ENCODE measurements at regions not wholly inside any gene's neighbourhood (a gene's known extent, or its start where the extent isn't known, plus 50 kb on each side); places are given as distances from the start of the nearest gene placed in this dataset.

- Mint-ChIP-seq H3K4me3 (no peak overlapping the region), H3K36me3 (ENCODE audit: low read depth) (no peaks in the 10 kb centered on the region), H3K9me3 (no peaks in the 10 kb centered on the region), H3K4me1 (ENCODE audit: low read depth) (no peaks in the 10 kb centered on the region), H3K27me3 (peaks cover 4% of the 10 kb centered on the region), H3K27ac (no peak overlapping the region)
- Histone ChIP-seq H3K9me3 (ENCODE audit: control insufficient read depth in 1 of 2, insufficient read depth in 1 of 2, low read length in 2 of 2) (no peaks in the 10 kb centered on the region), H3K36me3 (ENCODE audit: insufficient read depth, low read length) (no peaks in the 10 kb centered on the region), H3K4me1 (ENCODE audit: insufficient read depth, low read length) (no peaks in the 10 kb centered on the region), H3K27me3 (ENCODE audit: control insufficient read depth in 1 of 2, insufficient read depth in 2 of 2, low read length in 2 of 2) (no peaks in the 10 kb centered on the region), H3K4me3 (ENCODE audit: low read length) (no peak overlapping the region), H3K27ac (ENCODE audit: low read depth in 1 of 2, low read length in 2 of 2) (no peak overlapping the region)
- ChIA-PET POLR2A (no interaction called here), CTCF (no interaction called here)
- no peak for TF ChIP-seq CTCF (IDR thresholded peaks at IDR 0.05)
- no peak for DNase-seq
- ATAC-seq (ENCODE audit: poor library complexity) = no peak
- intact Hi-C loops (cut with DNase I, micrococcal nuclease) = no loop called here
Measured at GRCh38 chr5:66494437-66494836, 101.8 kb upstream of the MAST4 start.

- H3K27me3 Mint-ChIP-seq = no peaks in the 10 kb centered on the region
- CTCF ChIA-PET = no interaction called here
Measured at GRCh38 chr5:66498791-66499207, 97.4 kb upstream of the MAST4 start.

GRCh38 chr5:66503203-66503789 lies 92.9 kb upstream of the MAST4 start:
- DNase-seq (no peak), ATAC-seq (ENCODE audit: poor library complexity) (no peak)
- H3K4me3 ChIP-seq (ENCODE audit: low read length) = no peak overlapping the region
- TF ChIP-seq CTCF (IDR thresholded peaks at IDR 0.05) = no peak
- intact Hi-C loops (cut with DNase I, micrococcal nuclease) = no loop called here
- peaks cover 5% of the 10 kb centered on the region for H3K27me3 Mint-ChIP-seq
- H3K27ac Mint-ChIP-seq = no peak overlapping the region
- POLR2A ChIA-PET = no interaction called here
- no peaks in the 10 kb centered on the region for H3K36me3 Mint-ChIP-seq (ENCODE audit: low read depth)
- CTCF ChIA-PET = no interaction called here
- H3K9me3 Mint-ChIP-seq = no peaks in the 10 kb centered on the region
- no peaks in the 10 kb centered on the region for H3K36me3 ChIP-seq (ENCODE audit: insufficient read depth, low read length)
- H3K9me3 ChIP-seq (ENCODE audit: control insufficient read depth in 1 of 2, insufficient read depth in 1 of 2, low read length in 2 of 2) = peaks cover 0 to 7% of the 10 kb centered on the region in 2 experiments
- H3K4me1 Mint-ChIP-seq (ENCODE audit: low read depth) = no peaks in the 10 kb centered on the region
- H3K27ac ChIP-seq (ENCODE audit: low read depth in 1 of 2, low read length in 2 of 2) = no peak overlapping the region
- H3K27me3 ChIP-seq (ENCODE audit: control insufficient read depth in 1 of 2, insufficient read depth in 2 of 2, low read length in 2 of 2) = no peaks in the 10 kb centered on the region
- no peaks in the 10 kb centered on the region for H3K4me1 ChIP-seq (ENCODE audit: insufficient read depth, low read length)
- no peak overlapping the region for H3K4me3 Mint-ChIP-seq

More at GRCh38 chr5:66498791-66499207, 97.4 kb upstream of the MAST4 start:
- Mint-ChIP-seq H3K4me1 (ENCODE audit: low read depth) (no peaks in the 10 kb centered on the region), H3K36me3 (ENCODE audit: low read depth) (no peaks in the 10 kb centered on the region), H3K4me3 (no peak overlapping the region), H3K27ac (no peak overlapping the region), H3K9me3 (no peaks in the 10 kb centered on the region)
- Histone ChIP-seq H3K36me3 (ENCODE audit: insufficient read depth, low read length) (no peaks in the 10 kb centered on the region), H3K27me3 (ENCODE audit: control insufficient read depth in 1 of 2, insufficient read depth in 2 of 2, low read length in 2 of 2) (no peaks in the 10 kb centered on the region), H3K9me3 (ENCODE audit: control insufficient read depth in 1 of 2, insufficient read depth in 1 of 2, low read length in 2 of 2) (peaks cover 0 to 7% of the 10 kb centered on the region in 2 experiments), H3K4me3 (ENCODE audit: low read length) (no peak overlapping the region), H3K27ac (ENCODE audit: low read depth in 1 of 2, low read length in 2 of 2) (no peak overlapping the region), H3K4me1 (ENCODE audit: insufficient read depth, low read length) (no peaks in the 10 kb centered on the region)
- POLR2A ChIA-PET = no interaction called here
- no peak for ATAC-seq (ENCODE audit: poor library complexity)
- TF ChIP-seq CTCF (IDR thresholded peaks at IDR 0.05) = no peak
- intact Hi-C loops (cut with DNase I, micrococcal nuclease) = no loop called here
- DNase-seq = no peak
